ENCODE measurements at regions not wholly inside any gene's neighbourhood (a gene's known extent, or its start where the extent isn't known, plus 50 kb on each side); places are given as distances from the start of the nearest gene placed in this dataset.

GRCh38 chr9:135332979-135333748 lies 146.4 kb upstream of the PPP1R26 start:
- Histone ChIP-seq H3K4me2 (no peak overlapping the region), H3K36me3 (no peaks in the 10 kb centered on the region), H3K4me3 (no peak overlapping the region), H3K79me2 (ENCODE audit: low read depth) (no peaks in the 10 kb centered on the region), H4K20me1 (ENCODE audit: low read depth) (no peaks in the 10 kb centered on the region), H3K27ac (no peak overlapping the region), H3F3A (ENCODE audit: low read depth) (no peaks in the 10 kb centered on the region), H3K9ac (no peak overlapping the region), H3K27me3 (no peaks in the 10 kb centered on the region), H2AFZ (replicated peaks) (no peak overlapping the region), H3K4me1 (no peaks in the 10 kb centered on the region), H3K9me3 (ENCODE audit: low read depth) (no peaks in the 10 kb centered on the region)
- no peak for TF ChIP-seq EZH2 (IDR thresholded peaks at IDR 0.05)
- TF ChIP-seq EZH2phosphoT487 (IDR thresholded peaks at IDR 0.05), result no peak
- TF ChIP-seq CTCF (IDR thresholded peaks at IDR 0.05), result no peak
- Mint-ChIP-seq H3K36me3 (no peaks in the 10 kb centered on the region), H3K27me3 (ENCODE audit: insufficient read depth, low read depth) (peaks cover 6% of the 10 kb centered on the region), H3K4me1 (peaks cover 4% of the 10 kb centered on the region), H3K9me3 (no peaks in the 10 kb centered on the region), H3K4me3 (no peak overlapping the region), H3K27ac (no peak overlapping the region)
- DNase-seq (ENCODE audit: low spot score), result no peak

DNA sequence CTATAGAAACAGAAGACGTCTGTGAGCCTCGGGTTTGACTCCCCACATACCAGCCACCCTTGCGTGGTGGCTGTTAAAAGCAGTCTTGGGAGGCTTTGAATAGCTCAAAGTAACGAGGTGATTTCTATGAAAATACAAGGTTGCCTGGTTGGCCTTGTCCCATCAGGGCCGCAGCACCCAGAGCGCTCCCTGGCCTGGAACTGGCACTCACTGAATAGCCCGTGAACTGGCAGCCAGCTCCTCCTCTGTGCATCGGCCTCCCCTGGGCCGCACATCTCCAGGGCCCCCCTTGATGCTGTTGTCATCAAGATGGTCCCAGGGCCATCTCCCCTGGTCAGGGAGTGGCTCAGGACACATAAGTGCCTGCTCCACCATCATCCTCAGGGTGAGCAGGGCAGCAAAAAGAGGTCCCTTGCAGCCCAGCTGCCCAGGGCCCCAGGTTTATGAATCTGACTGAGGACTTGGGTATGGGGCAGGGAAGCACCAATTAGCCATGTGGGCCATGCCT lies 144.6 kb upstream of the PPP1R26 start:
- H3K36me3 Mint-ChIP-seq, result no peaks in the 10 kb centered on the region
- H3K4me1 Mint-ChIP-seq, result peaks cover 10% of the 10 kb centered on the region
- TF ChIP-seq EZH2 (IDR thresholded peaks at IDR 0.05), result no peak
- no peak for TF ChIP-seq EZH2phosphoT487 (IDR thresholded peaks at IDR 0.05)
- TF ChIP-seq CTCF (IDR thresholded peaks at IDR 0.05), result no peak
- Histone ChIP-seq H3K4me3 (no peak overlapping the region), H3K4me2 (no peak overlapping the region), H4K20me1 (ENCODE audit: low read depth) (no peaks in the 10 kb centered on the region), H3K9ac (no peak overlapping the region), H2AFZ (replicated peaks) (no peak overlapping the region), H3K36me3 (no peaks in the 10 kb centered on the region), H3K27ac (no peak overlapping the region), H3F3A (ENCODE audit: low read depth) (peaks cover 6% of the 10 kb centered on the region), H3K9me3 (ENCODE audit: low read depth) (no peaks in the 10 kb centered on the region), H3K4me1 (peaks cover 8% of the 10 kb centered on the region), H3K79me2 (ENCODE audit: low read depth) (no peaks in the 10 kb centered on the region), H3K27me3 (no peaks in the 10 kb centered on the region)
- H3K4me3 Mint-ChIP-seq, result no peak overlapping the region
- H3K27me3 Mint-ChIP-seq (ENCODE audit: insufficient read depth, low read depth), result peaks cover 6% of the 10 kb centered on the region
- H3K27ac Mint-ChIP-seq, result no peak overlapping the region
- DNase-seq (ENCODE audit: low spot score), result no peak
- H3K9me3 Mint-ChIP-seq, result no peaks in the 10 kb centered on the region

GRCh38 chr9:135335691-135336181 lies 143.8 kb upstream of the PPP1R26 start:
- H3F3A ChIP-seq (ENCODE audit: low read depth), result peaks cover 11% of the 10 kb centered on the region
- H3K27me3 ChIP-seq, result no peaks in the 10 kb centered on the region
- H3K4me2 ChIP-seq, result no peak overlapping the region
- no peak overlapping the region for H2AFZ ChIP-seq (replicated peaks)
- H4K20me1 ChIP-seq (ENCODE audit: low read depth), result no peaks in the 10 kb centered on the region
- H3K9me3 Mint-ChIP-seq, result no peaks in the 10 kb centered on the region
- H3K27ac ChIP-seq, result no peak overlapping the region
- peaks cover 6% of the 10 kb centered on the region for H3K27me3 Mint-ChIP-seq (ENCODE audit: insufficient read depth, low read depth)
- H3K79me2 ChIP-seq (ENCODE audit: low read depth), result no peaks in the 10 kb centered on the region
- no peaks in the 10 kb centered on the region for H3K36me3 ChIP-seq
- no peak overlapping the region for H3K9ac ChIP-seq
- no peak overlapping the region for H3K27ac Mint-ChIP-seq
- H3K36me3 Mint-ChIP-seq, result no peaks in the 10 kb centered on the region
- peaks cover 17% of the 10 kb centered on the region for H3K4me1 Mint-ChIP-seq
- no peak overlapping the region for H3K4me3 Mint-ChIP-seq
- H3K4me3 ChIP-seq, result no peak overlapping the region
- TF ChIP-seq CTCF (IDR thresholded peaks at IDR 0.05) (no peak), EZH2phosphoT487 (IDR thresholded peaks at IDR 0.05) (no peak), EZH2 (IDR thresholded peaks at IDR 0.05) (no peak)
- no peak for DNase-seq (ENCODE audit: low spot score)
- no peaks in the 10 kb centered on the region for H3K9me3 ChIP-seq (ENCODE audit: low read depth)
- H3K4me1 ChIP-seq, result peaks cover 15% of the 10 kb centered on the region
